ENCODE measurements at regions not wholly inside any gene's neighbourhood (a gene's known extent, or its start where the extent isn't known, plus 50 kb on each side); places are given as distances from the start of the nearest gene placed in this dataset.

- no peak overlapping the region for H3K4me3 ChIP-seq
- no peak for DNase-seq
- peaks cover 0 to 2% (median 0%) of the 10 kb centered on the region in 4 donors for H3K4me1 ChIP-seq
- no peak overlapping the region for H3K27ac ChIP-seq
- TF ChIP-seq POLR2AphosphoS5 (IDR thresholded peaks at IDR 0.05) (no peak), CTCF (IDR thresholded peaks at IDR 0.05) (no peak), EP300 (IDR thresholded peaks at IDR 0.05) (no peak), POLR2A (IDR thresholded peaks at IDR 0.05) (no peak)
- no peaks in the 10 kb centered on the region for H3K9me3 ChIP-seq
- no peak for ATAC-seq (ENCODE audit: low FRiP score in 2 of 2)
- H3K27me3 ChIP-seq: no peaks in the 10 kb centered on the region
- 45 to 50% methylated on average over 1 of the region's 1 CpG for WGBS, 2 donors
- H3K36me3 ChIP-seq: no peaks in the 10 kb centered on the region
Observed at GRCh38 chr4:32470087-32470585, 1750.0 kb downstream of the PCDH7 start.

- H3K4me3 ChIP-seq: no peak overlapping the region
- TF ChIP-seq POLR2AphosphoS5 (IDR thresholded peaks at IDR 0.05) (no peak), EP300 (IDR thresholded peaks at IDR 0.05) (no peak), CTCF (IDR thresholded peaks at IDR 0.05) (no peak), POLR2A (IDR thresholded peaks at IDR 0.05) (no peak)
- no peaks in the 10 kb centered on the region for H3K9me3 ChIP-seq
- no peak for DNase-seq
- H3K27me3 ChIP-seq: no peaks in the 10 kb centered on the region
- no peaks in the 10 kb centered on the region for H3K36me3 ChIP-seq
- H3K4me1 ChIP-seq: peaks cover 0 to 2% (median 0%) of the 10 kb centered on the region in 4 donors
- 53 to 67% methylated on average over 2 of the region's 2 CpGs for WGBS, 2 donors
- no peak for ATAC-seq (ENCODE audit: low FRiP score in 2 of 2)
- H3K27ac ChIP-seq: no peak overlapping the region
Observed at GRCh38 chr4:32472918-32473317, 1752.7 kb downstream of the PCDH7 start.

DNA sequence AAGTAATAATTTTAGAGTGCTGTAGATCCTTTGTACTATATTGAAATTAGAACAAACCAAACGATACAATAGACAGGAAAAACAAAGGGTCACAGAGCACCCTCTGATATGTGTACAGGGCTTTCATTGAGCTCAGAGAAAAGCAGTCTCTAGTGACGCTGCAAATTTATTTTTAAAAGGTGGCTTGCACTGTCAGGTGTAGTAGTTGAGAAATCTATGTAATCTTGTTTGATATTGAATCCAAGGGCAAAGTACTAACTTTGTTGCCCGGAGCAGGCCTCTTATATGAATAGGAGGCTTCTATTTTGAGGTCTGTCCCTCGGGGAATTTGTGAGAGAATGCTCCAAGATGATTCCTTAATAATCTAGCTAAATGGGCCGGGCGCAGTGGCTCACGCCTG is 1755.5 kb downstream of the PCDH7 start:
- no peak overlapping the region for H3K4me3 ChIP-seq
- no peaks in the 10 kb centered on the region for H3K4me1 ChIP-seq
- H3K36me3 ChIP-seq: no peaks in the 10 kb centered on the region
- no peaks in the 10 kb centered on the region for H3K27me3 ChIP-seq
- no peak overlapping the region for H3K27ac ChIP-seq
- WGBS, 2 donors: 65 to 78% methylated on average over 7 of the region's 7 CpGs
- ATAC-seq (ENCODE audit: low FRiP score in 2 of 2): no peak
- H3K9me3 ChIP-seq: no peaks in the 10 kb centered on the region
- no peak for TF ChIP-seq POLR2A (IDR thresholded peaks at IDR 0.05)
- TF ChIP-seq POLR2AphosphoS5 (IDR thresholded peaks at IDR 0.05): no peak
- TF ChIP-seq CTCF (IDR thresholded peaks at IDR 0.05): no peak
- TF ChIP-seq EP300 (IDR thresholded peaks at IDR 0.05): no peak
- DNase-seq: no peak

GRCh38 chr4:32477518-32477917 is 1757.3 kb downstream of the PCDH7 start:
- TF ChIP-seq POLR2AphosphoS5 (IDR thresholded peaks at IDR 0.05) (no peak), CTCF (IDR thresholded peaks at IDR 0.05) (no peak), POLR2A (IDR thresholded peaks at IDR 0.05) (no peak), EP300 (IDR thresholded peaks at IDR 0.05) (no peak)

GRCh38 chr4:32485956-32486355 is 1765.8 kb downstream of the PCDH7 start:
- no peak overlapping the region for H3K27ac ChIP-seq
- TF ChIP-seq EP300 (IDR thresholded peaks at IDR 0.05) (no peak), POLR2A (IDR thresholded peaks at IDR 0.05) (no peak), CTCF (IDR thresholded peaks at IDR 0.05) (no peak), POLR2AphosphoS5 (IDR thresholded peaks at IDR 0.05) (no peak)
- no peak for ATAC-seq (ENCODE audit: low FRiP score in 2 of 2)
- H3K27me3 ChIP-seq: no peaks in the 10 kb centered on the region
- H3K9me3 ChIP-seq: no peaks in the 10 kb centered on the region
- H3K4me1 ChIP-seq: no peaks in the 10 kb centered on the region
- no peaks in the 10 kb centered on the region for H3K36me3 ChIP-seq
- DNase-seq: no peak
- no peak overlapping the region for H3K4me3 ChIP-seq
- 11 to 15% methylated on average over 2 of the region's 2 CpGs for WGBS, 2 donors

More at GRCh38 chr4:32477518-32477917, 1757.3 kb downstream of the PCDH7 start:
- WGBS, 2 donors: 18 to 43% methylated on average over 2 of the region's 2 CpGs
- no peak for DNase-seq
- H3K27me3 ChIP-seq: no peaks in the 10 kb centered on the region
- H3K4me1 ChIP-seq: no peaks in the 10 kb centered on the region
- no peak for ATAC-seq (ENCODE audit: low FRiP score in 2 of 2)
- no peaks in the 10 kb centered on the region for H3K36me3 ChIP-seq
- no peak overlapping the region for H3K27ac ChIP-seq
- no peaks in the 10 kb centered on the region for H3K9me3 ChIP-seq
- H3K4me3 ChIP-seq: no peak overlapping the region
